ENCODE measurements at regions not wholly inside any gene's neighbourhood (a gene's known extent, or its start where the extent isn't known, plus 50 kb on each side); places are given as distances from the start of the nearest gene placed in this dataset.

- intact Hi-C loops (cut with micrococcal nuclease) = no loop called here
- no peak overlapping the region for H3K27ac Mint-ChIP-seq
Observed at GRCh38 chr9:79390781-79391770, 180.7 kb upstream of the TLE4 start.

GRCh38 chr9:79395228-79395627, 176.5 kb upstream of the TLE4 start:
- H3K27ac Mint-ChIP-seq = no peak overlapping the region
- intact Hi-C loops (cut with micrococcal nuclease) = no loop called here
- H3K27me3 Mint-ChIP-seq = no peaks in the 10 kb centered on the region
- no peak for DNase-seq
- no peak for TF ChIP-seq CTCF (IDR thresholded peaks at IDR 0.05)
- H3K4me3 Mint-ChIP-seq = no peak overlapping the region
- ATAC-seq (ENCODE audit: low read depth) = no peak
- ChIA-PET CTCF (no interaction called here), POLR2A (no interaction called here)
- no peaks in the 10 kb centered on the region for H3K36me3 Mint-ChIP-seq (ENCODE audit: low read depth)
- no peaks in the 10 kb centered on the region for H3K4me1 Mint-ChIP-seq
- H3K9me3 Mint-ChIP-seq = no peaks in the 10 kb centered on the region

More at GRCh38 chr9:79390781-79391770, 180.7 kb upstream of the TLE4 start:
- DNase-seq (no peak), ATAC-seq (ENCODE audit: low read depth) (no peak)
- Mint-ChIP-seq H3K36me3 (ENCODE audit: low read depth) (no peaks in the 10 kb centered on the region), H3K4me3 (no peak overlapping the region), H3K4me1 (no peaks in the 10 kb centered on the region), H3K27me3 (no peaks in the 10 kb centered on the region), H3K9me3 (no peaks in the 10 kb centered on the region)
- no peak for TF ChIP-seq CTCF (IDR thresholded peaks at IDR 0.05)
- CTCF ChIA-PET = no interaction called here
- POLR2A ChIA-PET = no interaction called here

GRCh38 chr9:79395755-79396154, 176.0 kb upstream of the TLE4 start:
- H3K27me3 Mint-ChIP-seq = no peaks in the 10 kb centered on the region

GRCh38 chr9:79396168-79396567, 175.6 kb upstream of the TLE4 start:
- no peak for DNase-seq
- ChIA-PET CTCF (no interaction called here), POLR2A (no interaction called here)
- intact Hi-C loops (cut with micrococcal nuclease) = no loop called here
- Mint-ChIP-seq H3K27me3 (no peaks in the 10 kb centered on the region), H3K36me3 (ENCODE audit: low read depth) (no peaks in the 10 kb centered on the region), H3K27ac (no peak overlapping the region), H3K4me1 (no peaks in the 10 kb centered on the region), H3K9me3 (no peaks in the 10 kb centered on the region), H3K4me3 (no peak overlapping the region)
- TF ChIP-seq CTCF (IDR thresholded peaks at IDR 0.05) = no peak
- no peak for ATAC-seq (ENCODE audit: low read depth)

More at GRCh38 chr9:79395755-79396154, 176.0 kb upstream of the TLE4 start:
- ChIA-PET CTCF (no interaction called here), POLR2A (no interaction called here)
- no peak overlapping the region for H3K27ac Mint-ChIP-seq
- no peak overlapping the region for H3K4me3 Mint-ChIP-seq
- TF ChIP-seq CTCF (IDR thresholded peaks at IDR 0.05) = no peak
- DNase-seq = no peak
- no peak for ATAC-seq (ENCODE audit: low read depth)
- intact Hi-C loops (cut with micrococcal nuclease) = no loop called here
- H3K9me3 Mint-ChIP-seq = no peaks in the 10 kb centered on the region
- no peaks in the 10 kb centered on the region for H3K36me3 Mint-ChIP-seq (ENCODE audit: low read depth)
- H3K4me1 Mint-ChIP-seq = no peaks in the 10 kb centered on the region

- ATAC-seq (ENCODE audit: low read depth) (no peak), DNase-seq (no peak)
- Mint-ChIP-seq H3K9me3 (no peaks in the 10 kb centered on the region), H3K27me3 (no peaks in the 10 kb centered on the region), H3K4me1 (no peaks in the 10 kb centered on the region), H3K27ac (no peak overlapping the region), H3K36me3 (ENCODE audit: low read depth) (no peaks in the 10 kb centered on the region), H3K4me3 (no peak overlapping the region)
- ChIA-PET POLR2A (no interaction called here), CTCF (no interaction called here)
- no peak for TF ChIP-seq CTCF (IDR thresholded peaks at IDR 0.05)
- intact Hi-C loops (cut with micrococcal nuclease) = loop anchor here (1.0 kb wide), 1 partner anchor 772 kb away; no protein-coding TSS in a partner anchor
Observed at GRCh38 chr9:79403495-79403894, 168.3 kb upstream of the TLE4 start.
